GM19467 (cell line): ENCODE measurements at regions not wholly inside any gene's neighbourhood (a gene's known extent, or its start where the extent isn't known, plus 50 kb on each side); places are given as distances from the start of the nearest gene placed in this dataset.
"Not testable (repeated sequence)": the region's sequence is repeated elsewhere in the genome, so short reads cannot be mapped to it uniquely, and the experiment has no call there.

Experiments used
- ATAC-seq: cut with Tn5 transposase; IDR thresholded peaks from one replicate; pipeline ENCODE4 v1.9.1; 2021; ENCODE audit warnings: mild to moderate bottlenecking, moderate library complexity; ENCODE audit not compliant: unreplicated experiment

GRCh38 chr6:67608099-67608749 lies 1026.9 kb upstream of the ADGRB3 start:
- ATAC-seq = no peak

- no peak for ATAC-seq
Measured at GRCh38 chr6:67606906-67607828, 1027.9 kb upstream of the ADGRB3 start.

GRCh38 chr6:67594366-67594765 lies 1040.7 kb upstream of the ADGRB3 start:
- ATAC-seq = no peak

GRCh38 chr6:67593247-67593646 lies 1041.8 kb upstream of the ADGRB3 start:
- no peak for ATAC-seq

GRCh38 chr6:67591910-67592309 lies 1043.2 kb upstream of the ADGRB3 start:
- ATAC-seq = no peak

- no peak for ATAC-seq
Measured at GRCh38 chr6:67567842-67568241, 1067.2 kb upstream of the ADGRB3 start.

GRCh38 chr6:67563671-67564070 lies 1071.4 kb upstream of the ADGRB3 start:
- no peak for ATAC-seq

- no peak for ATAC-seq
Measured at GRCh38 chr6:67560068-67560467, 1075.0 kb upstream of the ADGRB3 start.

GRCh38 chr6:67558985-67559384 lies 1076.1 kb upstream of the ADGRB3 start:
- no peak for ATAC-seq

- ATAC-seq = no peak
Measured at GRCh38 chr6:67544851-67545452, 1090.1 kb upstream of the ADGRB3 start.

GRCh38 chr6:67541586-67541985 lies 1093.5 kb upstream of the ADGRB3 start:
- no peak for ATAC-seq

- ATAC-seq = no peak
Measured at GRCh38 chr6:67538032-67538431, 1097.0 kb upstream of the ADGRB3 start.

- no peak for ATAC-seq
Measured at GRCh38 chr6:67535946-67536345, 1099.1 kb upstream of the ADGRB3 start.

- no peak for ATAC-seq
Measured at GRCh38 chr6:67506352-67506751, 1128.7 kb upstream of the ADGRB3 start.

GRCh38 chr6:67501755-67502154 lies 1133.3 kb upstream of the ADGRB3 start:
- ATAC-seq = no peak

- ATAC-seq = no peak
Measured at GRCh38 chr6:67497749-67498148, 1137.3 kb upstream of the ADGRB3 start.

- no peak for ATAC-seq
Measured at GRCh38 chr6:67496191-67496590, 1138.9 kb upstream of the ADGRB3 start.

- no peak for ATAC-seq
Measured at GRCh38 chr6:67493682-67494081, 1141.4 kb upstream of the ADGRB3 start.

GRCh38 chr6:67475700-67476099 lies 1159.4 kb upstream of the ADGRB3 start:
- no peak for ATAC-seq

- ATAC-seq = no peak
Measured at GRCh38 chr6:67467341-67467740, 1167.7 kb upstream of the ADGRB3 start.

GRCh38 chr6:67462725-67463124 lies 1172.4 kb upstream of the ADGRB3 start:
- not testable (repeated sequence) for ATAC-seq

- no peak for ATAC-seq
Measured at GRCh38 chr6:67459556-67459955, 1175.5 kb upstream of the ADGRB3 start.
